Muscle of leg (tissue), 3 donors: ENCODE measurements at regions not wholly inside any gene's neighbourhood (a gene's known extent, or its start where the extent isn't known, plus 50 kb on each side); places are given as distances from the start of the nearest gene placed in this dataset.
"Not testable (repeated sequence)": the region's sequence is repeated elsewhere in the genome, so short reads cannot be mapped to it uniquely, and the experiment has no call there.

Experiments
- DNase-seq: peaks from one replicate; pipeline ENCODE4 v3.0.0; 2013
- H3K27ac ChIP-seq: one replicate; pipeline ENCODE4 v1.5.1; 2013; ENCODE audit warnings: mild to moderate bottlenecking, low read length, control low read depth
- H3K27me3 ChIP-seq: one replicate; pipeline ENCODE4 v1.6.1; 2013; ENCODE audit warnings: low read length; ENCODE audit not compliant: control insufficient read depth, insufficient read depth
- H3K36me3 ChIP-seq: one replicate; pipeline ENCODE4 v1.6.1; 2013; ENCODE audit warnings: low read length; ENCODE audit not compliant: control insufficient read depth, insufficient read depth
- H3K4me1 ChIP-seq: one replicate; pipeline ENCODE4 v1.6.1; 2013; ENCODE audit warnings: low read length; ENCODE audit not compliant: control insufficient read depth, insufficient read depth
- H3K4me3 ChIP-seq: one replicate; pipeline ENCODE4 v1.5.1; 2013; ENCODE audit warnings: low read length, control low read depth
- H3K9me3 ChIP-seq: replicated peaks from 2 replicates; pipeline ENCODE4 v1.6.1; 2013; ENCODE audit warnings: low read depth, low read length; ENCODE audit not compliant: control insufficient read depth
- WGBS: methylation state at CpG from one replicate; pipeline ENCODE4 v1.1.5; 2013; ENCODE audit warnings: missing lambda C conversion rate; ENCODE audit not compliant: insufficient coverage; 5-methylcytosine and 5-hydroxymethylcytosine counted together

- Histone ChIP-seq H3K36me3 (no peaks in the 10 kb centered on the region), H3K9me3 (no peaks in the 10 kb centered on the region), H3K27ac (no peak overlapping the region), H3K4me3 (no peak overlapping the region), H3K4me1 (no peaks in the 10 kb centered on the region), H3K27me3 (no peaks in the 10 kb centered on the region)
- WGBS: no CpG with 5 or more reads among the region's 1 CpG
- no peak for DNase-seq
These were observed 231.5 kb downstream of the CYLC2 start for GRCh38 chr9:103226647-103227013.

GRCh38 chr9:103237571-103238109, 242.5 kb downstream of the CYLC2 start:
- 91% methylated on average over 20 of the region's 24 CpGs for WGBS
- not testable (repeated sequence) for H3K4me3 ChIP-seq, DNase-seq, H3K27ac ChIP-seq, H3K27me3 ChIP-seq, H3K36me3 ChIP-seq, H3K4me1 ChIP-seq, H3K9me3 ChIP-seq

GRCh38 chr9:103242025-103242424, 246.9 kb downstream of the CYLC2 start:
- H3K9me3 ChIP-seq: no peaks in the 10 kb centered on the region
- no peaks in the 10 kb centered on the region for H3K4me1 ChIP-seq
- no peak overlapping the region for H3K4me3 ChIP-seq
- no peaks in the 10 kb centered on the region for H3K36me3 ChIP-seq
- WGBS: no CpG with 5 or more reads among the region's 1 CpG
- H3K27me3 ChIP-seq: no peaks in the 10 kb centered on the region
- DNase-seq: peak; percentile 33
- H3K27ac ChIP-seq: no peak overlapping the region

GRCh38 chr9:103242486-103242885, 247.4 kb downstream of the CYLC2 start:
- H3K4me3 ChIP-seq: no peak overlapping the region
- no peaks in the 10 kb centered on the region for H3K9me3 ChIP-seq
- no peaks in the 10 kb centered on the region for H3K4me1 ChIP-seq
- no peak for DNase-seq
- H3K27me3 ChIP-seq: no peaks in the 10 kb centered on the region
- H3K36me3 ChIP-seq: no peaks in the 10 kb centered on the region
- H3K27ac ChIP-seq: no peak overlapping the region
- no CpG with 5 or more reads among the region's 2 CpGs for whole genome bisulfite sequencing

- no peak for DNase-seq
- H3K36me3 ChIP-seq: no peaks in the 10 kb centered on the region
- no peak overlapping the region for H3K4me3 ChIP-seq
- no peaks in the 10 kb centered on the region for H3K4me1 ChIP-seq
- H3K27ac ChIP-seq: no peak overlapping the region
- no peaks in the 10 kb centered on the region for H3K9me3 ChIP-seq
- no peaks in the 10 kb centered on the region for H3K27me3 ChIP-seq
- no CpG with 5 or more reads among the region's 2 CpGs for WGBS
These were observed 248.4 kb downstream of the CYLC2 start for GRCh38 chr9:103243553-103243952.

GRCh38 chr9:103245369-103245768, 250.2 kb downstream of the CYLC2 start:
- H3K36me3 ChIP-seq: no peaks in the 10 kb centered on the region
- WGBS: no CpG with 5 or more reads among the region's 1 CpG
- no peak overlapping the region for H3K27ac ChIP-seq
- H3K4me1 ChIP-seq: no peaks in the 10 kb centered on the region
- no peak overlapping the region for H3K4me3 ChIP-seq
- H3K27me3 ChIP-seq: no peaks in the 10 kb centered on the region
- no peak for DNase-seq
- H3K9me3 ChIP-seq: no peaks in the 10 kb centered on the region

GRCh38 chr9:103261951-103262350, 266.8 kb downstream of the CYLC2 start:
- Histone ChIP-seq H3K9me3 (no peaks in the 10 kb centered on the region), H3K36me3 (no peaks in the 10 kb centered on the region), H3K27me3 (no peaks in the 10 kb centered on the region), H3K4me3 (no peak overlapping the region), H3K4me1 (no peaks in the 10 kb centered on the region), H3K27ac (no peak overlapping the region)
- DNase-seq: no peak
- no CpG with 5 or more reads among the region's 2 CpGs for WGBS

GRCh38 chr9:103266064-103266463, 270.9 kb downstream of the CYLC2 start:
- Histone ChIP-seq H3K4me3 (no peak overlapping the region), H3K4me1 (no peaks in the 10 kb centered on the region), H3K27me3 (no peaks in the 10 kb centered on the region), H3K9me3 (no peaks in the 10 kb centered on the region), H3K36me3 (no peaks in the 10 kb centered on the region), H3K27ac (no peak overlapping the region)
- DNase-seq: no peak
- no CpG with 5 or more reads among the region's 5 CpGs for WGBS

GRCh38 chr9:103277240-103277639, 282.1 kb downstream of the CYLC2 start:
- no peak for DNase-seq
- no CpG with 5 or more reads among the region's 4 CpGs for WGBS
- Histone ChIP-seq H3K4me1 (no peaks in the 10 kb centered on the region), H3K27ac (no peak overlapping the region), H3K4me3 (no peak overlapping the region), H3K9me3 (no peaks in the 10 kb centered on the region), H3K27me3 (no peaks in the 10 kb centered on the region), H3K36me3 (no peaks in the 10 kb centered on the region)

- H3K27me3 ChIP-seq: no peaks in the 10 kb centered on the region
- no peak overlapping the region for H3K27ac ChIP-seq
- 60% methylated on average over 1 of the region's 2 CpGs for WGBS
- DNase-seq: no peak
- H3K4me3 ChIP-seq: no peak overlapping the region
- H3K36me3 ChIP-seq: no peaks in the 10 kb centered on the region
- H3K4me1 ChIP-seq: no peaks in the 10 kb centered on the region
- no peaks in the 10 kb centered on the region for H3K9me3 ChIP-seq
These were observed 286.0 kb downstream of the CYLC2 start for GRCh38 chr9:103281126-103281525.

GRCh38 chr9:103287361-103287760, 292.2 kb downstream of the CYLC2 start:
- Histone ChIP-seq H3K4me3 (no peak overlapping the region), H3K27me3 (no peaks in the 10 kb centered on the region), H3K9me3 (peaks cover 4% of the 10 kb centered on the region), H3K4me1 (no peaks in the 10 kb centered on the region), H3K27ac (no peak overlapping the region), H3K36me3 (no peaks in the 10 kb centered on the region)
- WGBS: 73% methylated on average over 4 of the region's 6 CpGs
- DNase-seq: no peak
